ENCODE measurements at regions not wholly inside any gene's neighbourhood (a gene's known extent, or its start where the extent isn't known, plus 50 kb on each side); places are given as distances from the start of the nearest gene placed in this dataset.

DNA sequence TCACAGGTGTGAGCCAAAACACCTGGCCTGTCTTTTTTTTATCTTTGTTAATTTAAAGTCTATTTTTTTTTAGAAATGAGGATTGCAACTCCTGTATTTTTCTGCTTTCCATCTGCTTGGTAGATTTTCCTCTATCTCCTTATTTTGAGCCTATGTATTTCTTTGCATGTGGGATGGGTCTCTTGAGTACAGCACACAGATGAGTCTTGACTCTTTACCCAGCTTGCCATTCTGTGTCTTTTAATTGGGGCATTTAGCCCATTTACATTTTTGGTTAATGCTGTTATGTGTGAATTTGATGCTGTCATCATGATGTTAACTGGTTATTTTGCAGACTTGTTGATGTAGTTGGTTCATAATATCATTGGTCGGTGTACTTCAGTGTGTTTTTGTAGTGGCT, 317.4 kb downstream of the IPO8 start:
- intact Hi-C loops (cut with micrococcal nuclease), result no loop called here
- WGBS (ENCODE audit: insufficient coverage), result no CpG with 5 or more reads among the region's 1 CpG
- Histone ChIP-seq H3K79me2 (ENCODE audit: control insufficient read depth, insufficient read depth, low read length) (no peaks in the 10 kb centered on the region), H3K36me3 (replicated peaks in 1 of 2; ENCODE audit: control extremely low read depth in 1 of 2, control insufficient read depth in 1 of 2, extremely low read depth in 1 of 2, insufficient read depth in 2 of 2, low read length in 1 of 2) (no peaks in the 10 kb centered on the region), H3K9me3 (ENCODE audit: control extremely low read depth in 1 of 3, control insufficient read depth in 2 of 3, insufficient read depth in 1 of 3, low read length in 2 of 3) (peaks cover 1 to 13% (median 2%) of the 10 kb centered on the region in 3 donors), H3K9ac (ENCODE audit: low read length) (no peak overlapping the region), H3K4me2 (replicated peaks; ENCODE audit: low read depth, low read length, poor library complexity, severe bottlenecking) (no peak overlapping the region), H3K4me1 (ENCODE audit: control insufficient read depth in 2 of 2, insufficient read depth in 2 of 2, low read length in 2 of 2) (no peaks in the 10 kb centered on the region), H3K27ac (ENCODE audit: low read length in 2 of 2) (no peak overlapping the region), H4K20me1 (ENCODE audit: control insufficient read depth, insufficient read depth, low read length, poor library complexity, severe bottlenecking) (no peaks in the 10 kb centered on the region), H3K27me3 (replicated peaks in 1 of 4; ENCODE audit: control extremely low read depth in 1 of 4, control insufficient read depth in 3 of 4, insufficient read depth in 4 of 4, low read length in 3 of 4) (peaks cover 0 to 3% (median 0%) of the 10 kb centered on the region in 4 experiments), H3K4me3 (ENCODE audit: control extremely low read depth in 1 of 5, extremely low read depth in 1 of 5, insufficient read depth in 1 of 5, low read depth in 2 of 5, low read length in 4 of 5) (no peak overlapping the region), H2AFZ (ENCODE audit: insufficient read depth, low read depth, low read length, poor library complexity, severe bottlenecking) (no peak overlapping the region)
- DNase-seq, result no peak
- ATAC-seq (ENCODE audit: low read depth), result no peak
- Mint-ChIP-seq H3K4me1 (no peaks in the 10 kb centered on the region), H3K27ac (no peak overlapping the region), H3K27me3 (no peaks in the 10 kb centered on the region), H3K9me3 (ENCODE audit: insufficient read depth) (peaks cover 6% of the 10 kb centered on the region), H3K4me3 (no peak overlapping the region)
- ChIA-PET POLR2A (no interaction called here), CTCF (no interaction called here)
- TF ChIP-seq, protein P1, sequence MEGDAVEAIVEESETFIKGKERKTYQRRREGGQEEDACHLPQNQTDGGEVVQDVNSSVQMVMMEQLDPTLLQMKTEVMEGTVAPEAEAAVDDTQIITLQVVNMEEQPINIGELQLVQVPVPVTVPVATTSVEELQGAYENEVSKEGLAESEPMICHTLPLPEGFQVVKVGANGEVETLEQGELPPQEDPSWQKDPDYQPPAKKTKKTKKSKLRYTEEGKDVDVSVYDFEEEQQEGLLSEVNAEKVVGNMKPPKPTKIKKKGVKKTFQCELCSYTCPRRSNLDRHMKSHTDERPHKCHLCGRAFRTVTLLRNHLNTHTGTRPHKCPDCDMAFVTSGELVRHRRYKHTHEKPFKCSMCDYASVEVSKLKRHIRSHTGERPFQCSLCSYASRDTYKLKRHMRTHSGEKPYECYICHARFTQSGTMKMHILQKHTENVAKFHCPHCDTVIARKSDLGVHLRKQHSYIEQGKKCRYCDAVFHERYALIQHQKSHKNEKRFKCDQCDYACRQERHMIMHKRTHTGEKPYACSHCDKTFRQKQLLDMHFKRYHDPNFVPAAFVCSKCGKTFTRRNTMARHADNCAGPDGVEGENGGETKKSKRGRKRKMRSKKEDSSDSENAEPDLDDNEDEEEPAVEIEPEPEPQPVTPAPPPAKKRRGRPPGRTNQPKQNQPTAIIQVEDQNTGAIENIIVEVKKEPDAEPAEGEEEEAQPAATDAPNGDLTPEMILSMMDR (IDR thresholded peaks at IDR 0.05), result no peak
- TF ChIP-seq EZH2 (IDR thresholded peaks at IDR 0.05; ENCODE audit: borderline replicate concordance, insufficient read depth, low read depth, low read length, poor library complexity, severe bottlenecking), result no peak

DNA sequence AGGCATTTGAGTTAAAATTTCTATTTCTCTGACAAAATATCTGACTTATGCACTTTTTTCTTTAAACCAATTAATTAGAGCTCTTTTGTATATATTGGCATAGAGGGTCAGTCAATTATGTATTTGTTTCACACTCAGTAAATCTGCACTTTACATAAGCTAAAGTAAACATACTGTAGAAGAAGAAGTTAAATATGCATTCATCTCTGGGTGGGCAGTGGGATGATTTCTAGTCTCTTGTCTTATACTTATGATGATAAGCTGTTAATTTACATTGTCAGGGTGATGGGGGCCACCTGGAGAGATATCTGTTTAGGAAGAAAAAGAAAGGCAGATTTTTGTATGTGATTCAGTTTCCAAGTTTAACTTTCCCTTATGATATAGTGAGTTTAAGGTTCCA, 330.8 kb downstream of the IPO8 start:
- no peak overlapping the region for H3K4me3 Mint-ChIP-seq
- intact Hi-C loops (cut with micrococcal nuclease), result no loop called here
- ChIA-PET POLR2A (no interaction called here), CTCF (no interaction called here)
- no peaks in the 10 kb centered on the region for H3K27me3 Mint-ChIP-seq
- DNase-seq (no peak), ATAC-seq (ENCODE audit: low read depth) (no peak)
- H3K79me2 ChIP-seq (ENCODE audit: control insufficient read depth, insufficient read depth, low read length), result no peaks in the 10 kb centered on the region
- H3K9me3 Mint-ChIP-seq (ENCODE audit: insufficient read depth), result peaks cover 7% of the 10 kb centered on the region
- H3K4me2 ChIP-seq (replicated peaks; ENCODE audit: low read depth, low read length, poor library complexity, severe bottlenecking), result no peak overlapping the region
- no peaks in the 10 kb centered on the region for H3K4me1 Mint-ChIP-seq
- H3K27ac Mint-ChIP-seq, result no peak overlapping the region
- H3K36me3 ChIP-seq (replicated peaks in 1 of 2; ENCODE audit: control extremely low read depth in 1 of 2, control insufficient read depth in 1 of 2, extremely low read depth in 1 of 2, insufficient read depth in 2 of 2, low read length in 1 of 2), result no peaks in the 10 kb centered on the region
- no peak overlapping the region for H2AFZ ChIP-seq (ENCODE audit: insufficient read depth, low read depth, low read length, poor library complexity, severe bottlenecking)
- H3K27ac ChIP-seq (ENCODE audit: low read length in 2 of 2), result no peak overlapping the region
- no peaks in the 10 kb centered on the region for H4K20me1 ChIP-seq (ENCODE audit: control insufficient read depth, insufficient read depth, low read length, poor library complexity, severe bottlenecking)
- no peaks in the 10 kb centered on the region for H3K27me3 ChIP-seq (replicated peaks in 1 of 4; ENCODE audit: control extremely low read depth in 1 of 4, control insufficient read depth in 3 of 4, insufficient read depth in 4 of 4, low read length in 3 of 4)
- H3K9me3 ChIP-seq (ENCODE audit: control extremely low read depth in 1 of 3, control insufficient read depth in 2 of 3, insufficient read depth in 1 of 3, low read length in 2 of 3), result peaks cover 0 to 9% (median 3%) of the 10 kb centered on the region in 3 donors
- H3K4me1 ChIP-seq (ENCODE audit: control insufficient read depth in 2 of 2, insufficient read depth in 2 of 2, low read length in 2 of 2), result no peaks in the 10 kb centered on the region
- no peak overlapping the region for H3K9ac ChIP-seq (ENCODE audit: low read length)
- H3K4me3 ChIP-seq (ENCODE audit: control extremely low read depth in 1 of 5, extremely low read depth in 1 of 5, insufficient read depth in 1 of 5, low read depth in 2 of 5, low read length in 4 of 5), result no peak overlapping the region
- TF ChIP-seq, protein P1 (IDR thresholded peaks at IDR 0.05), result no peak
- TF ChIP-seq EZH2 (IDR thresholded peaks at IDR 0.05; ENCODE audit: borderline replicate concordance, insufficient read depth, low read depth, low read length, poor library complexity, severe bottlenecking), result no peak
